ENCODE measurements at regions not wholly inside any gene's neighbourhood (a gene's known extent, or its start where the extent isn't known, plus 50 kb on each side); places are given as distances from the start of the nearest gene placed in this dataset.
"Not testable (repeated sequence)": the region's sequence is repeated elsewhere in the genome, so short reads cannot be mapped to it uniquely, and the experiment has no call there.

GRCh38 chr10:53650794-53651193 lies 878.2 kb upstream of the MBL2 start:
- no peak for TF ChIP-seq CTCF (IDR thresholded peaks at IDR 0.05)
- intact Hi-C loops (cut with micrococcal nuclease) = no loop called here
- Mint-ChIP-seq H3K36me3 (no peaks in the 10 kb centered on the region), H3K4me1 (no peaks in the 10 kb centered on the region), H3K9me3 (peaks cover 0 to 3% (median 2%) of the 10 kb centered on the region in 7 donors), H3K27ac (no peak overlapping the region), H3K4me3 (no peak overlapping the region), H3K27me3 (ENCODE audit: low read depth in 3 of 3) (no peaks in the 10 kb centered on the region)
- no peak overlapping the region for H3K4me2 ChIP-seq (replicated peaks; ENCODE audit: extremely low read depth, low read length, poor library complexity, severe bottlenecking)
- H3K9ac ChIP-seq (ENCODE audit: insufficient read depth, low read length, poor library complexity, severe bottlenecking) = no peak overlapping the region
- H3K27ac ChIP-seq (ENCODE audit: low read depth in 1 of 2, low read length in 2 of 2) = no peak overlapping the region
- H3K9me3 ChIP-seq (replicated peaks in 1 of 2; ENCODE audit: control insufficient read depth in 1 of 2, insufficient read depth in 1 of 2, low read length in 2 of 2) = peaks cover under 1% of the 10 kb centered on the region in 2 donors
- no peaks in the 10 kb centered on the region for H4K20me1 ChIP-seq (ENCODE audit: insufficient read depth, low read length)
- no peak for DNase-seq
- no peak overlapping the region for H3K4me3 ChIP-seq (replicated peaks in 1 of 3; ENCODE audit: low read depth in 2 of 3, low read length in 3 of 3)
- no peak overlapping the region for H2AFZ ChIP-seq (ENCODE audit: insufficient read depth, low read depth, low read length, poor library complexity, severe bottlenecking)
- no peaks in the 10 kb centered on the region for H3K27me3 ChIP-seq (ENCODE audit: control insufficient read depth in 2 of 2, insufficient read depth in 2 of 2, low read length in 2 of 2)
- no peaks in the 10 kb centered on the region for H3K4me1 ChIP-seq (ENCODE audit: control insufficient read depth in 1 of 2, insufficient read depth in 2 of 2, low read length in 2 of 2)
- WGBS (ENCODE audit: insufficient coverage) = 93% methylated on average over 3 of the region's 6 CpGs
- no peaks in the 10 kb centered on the region for H3K36me3 ChIP-seq (replicated peaks in 1 of 2; ENCODE audit: control insufficient read depth in 1 of 2, insufficient read depth in 2 of 2, low read length in 2 of 2)
- H3K79me2 ChIP-seq (ENCODE audit: insufficient read depth, low read length) = no peaks in the 10 kb centered on the region

- H3K27me3 Mint-ChIP-seq (ENCODE audit: low read depth in 3 of 3); H3K27ac Mint-ChIP-seq; H3K36me3 ChIP-seq (replicated peaks in 1 of 2; ENCODE audit: control insufficient read depth in 1 of 2, insufficient read depth in 2 of 2, low read length in 2 of 2); H3K4me1 Mint-ChIP-seq; DNase-seq; H3K79me2 ChIP-seq (ENCODE audit: insufficient read depth, low read length); H3K9me3 Mint-ChIP-seq; H3K4me3 ChIP-seq (replicated peaks in 1 of 3; ENCODE audit: low read depth in 2 of 3, low read length in 3 of 3); H3K27ac ChIP-seq (ENCODE audit: low read depth in 1 of 2, low read length in 2 of 2); H3K36me3 Mint-ChIP-seq; H3K9ac ChIP-seq (ENCODE audit: insufficient read depth, low read length, poor library complexity, severe bottlenecking); intact Hi-C loops (cut with micrococcal nuclease); H3K4me3 Mint-ChIP-seq; H3K4me1 ChIP-seq (ENCODE audit: control insufficient read depth in 1 of 2, insufficient read depth in 2 of 2, low read length in 2 of 2); H2AFZ ChIP-seq (ENCODE audit: insufficient read depth, low read depth, low read length, poor library complexity, severe bottlenecking); H3K9me3 ChIP-seq (replicated peaks in 1 of 2; ENCODE audit: control insufficient read depth in 1 of 2, insufficient read depth in 1 of 2, low read length in 2 of 2); H3K4me2 ChIP-seq (replicated peaks; ENCODE audit: extremely low read depth, low read length, poor library complexity, severe bottlenecking); H4K20me1 ChIP-seq (ENCODE audit: insufficient read depth, low read length); H3K27me3 ChIP-seq (ENCODE audit: control insufficient read depth in 2 of 2, insufficient read depth in 2 of 2, low read length in 2 of 2): not testable (repeated sequence)
- WGBS (ENCODE audit: insufficient coverage) = 85% methylated on average over 4 of the region's 8 CpGs
These were observed 874.6 kb upstream of the MBL2 start for GRCh38 chr10:53647221-53647620.
